ENCODE measurements at regions not wholly inside any gene's neighbourhood (a gene's known extent, or its start where the extent isn't known, plus 50 kb on each side); places are given as distances from the start of the nearest gene placed in this dataset.

- H3K4me1 Mint-ChIP-seq (ENCODE audit: unreplicated experiment), result peaks cover 19% of the 10 kb centered on the region
- peaks cover 1% of the 10 kb centered on the region for H3K27me3 Mint-ChIP-seq (ENCODE audit: unreplicated experiment)
- no peak overlapping the region for H3K27ac Mint-ChIP-seq (ENCODE audit: unreplicated experiment)
- H3K36me3 Mint-ChIP-seq (ENCODE audit: low read depth, unreplicated experiment), result no peaks in the 10 kb centered on the region
- no peak for DNase-seq (ENCODE audit: low spot score)
- no peaks in the 10 kb centered on the region for H3K9me3 Mint-ChIP-seq (ENCODE audit: unreplicated experiment)
- no peak for TF ChIP-seq CTCF (IDR thresholded peaks at IDR 0.05; ENCODE audit: unreplicated experiment)
- H3K4me3 Mint-ChIP-seq (ENCODE audit: unreplicated experiment), result no peak overlapping the region
Observed at GRCh38 chr5:72691751-72692150, 124.7 kb upstream of the TNPO1 start.

GRCh38 chr5:72688916-72689315 is 127.5 kb upstream of the TNPO1 start:
- Mint-ChIP-seq H3K27me3 (ENCODE audit: unreplicated experiment) (peaks cover 1% of the 10 kb centered on the region), H3K4me1 (ENCODE audit: unreplicated experiment) (peaks cover 19% of the 10 kb centered on the region), H3K4me3 (ENCODE audit: unreplicated experiment) (no peak overlapping the region), H3K27ac (ENCODE audit: unreplicated experiment) (no peak overlapping the region), H3K36me3 (ENCODE audit: low read depth, unreplicated experiment) (no peaks in the 10 kb centered on the region), H3K9me3 (ENCODE audit: unreplicated experiment) (no peaks in the 10 kb centered on the region)
- no peak for DNase-seq (ENCODE audit: low spot score)
- TF ChIP-seq CTCF (IDR thresholded peaks at IDR 0.05; ENCODE audit: unreplicated experiment), result no peak

GRCh38 chr5:72687288-72687687 is 129.2 kb upstream of the TNPO1 start:
- Mint-ChIP-seq H3K4me1 (ENCODE audit: unreplicated experiment) (peaks cover 12% of the 10 kb centered on the region), H3K27me3 (ENCODE audit: unreplicated experiment) (peaks cover 1% of the 10 kb centered on the region), H3K4me3 (ENCODE audit: unreplicated experiment) (no peak overlapping the region), H3K36me3 (ENCODE audit: low read depth, unreplicated experiment) (no peaks in the 10 kb centered on the region), H3K9me3 (ENCODE audit: unreplicated experiment) (peaks cover 4% of the 10 kb centered on the region), H3K27ac (ENCODE audit: unreplicated experiment) (no peak overlapping the region)
- no peak for DNase-seq (ENCODE audit: low spot score)
- no peak for TF ChIP-seq CTCF (IDR thresholded peaks at IDR 0.05; ENCODE audit: unreplicated experiment)

- Mint-ChIP-seq H3K9me3 (ENCODE audit: unreplicated experiment) (peaks cover 4% of the 10 kb centered on the region), H3K4me1 (ENCODE audit: unreplicated experiment) (no peaks in the 10 kb centered on the region), H3K27me3 (ENCODE audit: unreplicated experiment) (no peaks in the 10 kb centered on the region), H3K4me3 (ENCODE audit: unreplicated experiment) (no peak overlapping the region), H3K27ac (ENCODE audit: unreplicated experiment) (no peak overlapping the region), H3K36me3 (ENCODE audit: low read depth, unreplicated experiment) (no peaks in the 10 kb centered on the region)
- TF ChIP-seq CTCF (IDR thresholded peaks at IDR 0.05; ENCODE audit: unreplicated experiment), result no peak
- DNase-seq (ENCODE audit: low spot score), result no peak
Observed at GRCh38 chr5:72682561-72682960, 133.9 kb upstream of the TNPO1 start.

- DNase-seq (ENCODE audit: low spot score), result no peak
- Mint-ChIP-seq H3K27me3 (ENCODE audit: unreplicated experiment) (no peaks in the 10 kb centered on the region), H3K27ac (ENCODE audit: unreplicated experiment) (no peak overlapping the region), H3K4me3 (ENCODE audit: unreplicated experiment) (no peak overlapping the region), H3K9me3 (ENCODE audit: unreplicated experiment) (peaks cover 4% of the 10 kb centered on the region), H3K4me1 (ENCODE audit: unreplicated experiment) (no peaks in the 10 kb centered on the region), H3K36me3 (ENCODE audit: low read depth, unreplicated experiment) (no peaks in the 10 kb centered on the region)
- TF ChIP-seq CTCF (IDR thresholded peaks at IDR 0.05; ENCODE audit: unreplicated experiment), result no peak
Observed at GRCh38 chr5:72681781-72682180, 134.7 kb upstream of the TNPO1 start.
